ENCODE measurements at regions not wholly inside any gene's neighbourhood (a gene's known extent, or its start where the extent isn't known, plus 50 kb on each side); places are given as distances from the start of the nearest gene placed in this dataset.
"Not testable (repeated sequence)": the region's sequence is repeated elsewhere in the genome, so short reads cannot be mapped to it uniquely, and the experiment has no call there.

- not testable (repeated sequence) for TF ChIP-seq NFIC (IDR thresholded peaks at IDR 0.05; ENCODE audit: borderline replicate concordance); POLR2AphosphoS5 (IDR thresholded peaks at IDR 0.05; ENCODE audit: low read depth, low read length); MEF2A (IDR thresholded peaks at IDR 0.05; ENCODE audit: borderline replicate concordance, low read depth); CTCF (IDR thresholded peaks at IDR 0.05); USF1 (IDR thresholded peaks at IDR 0.05; ENCODE audit: borderline replicate concordance, low read depth)
These were observed 251.5 kb downstream of the GADD45G start for GRCh38 chr9:89856296-89856695.

Data from SK-N-SH (cell line).